ENCODE measurements at regions not wholly inside any gene's neighbourhood (a gene's known extent, or its start where the extent isn't known, plus 50 kb on each side); places are given as distances from the start of the nearest gene placed in this dataset.

GRCh38 chr7:41592794-41593193 lies 110.1 kb downstream of the INHBA start:
- H3K27me3 Mint-ChIP-seq (ENCODE audit: insufficient read depth, low read depth), result no peaks in the 10 kb centered on the region
- TF ChIP-seq CTCF (IDR thresholded peaks at IDR 0.05), result no peak
- TF ChIP-seq EZH2 (IDR thresholded peaks at IDR 0.05), result no peak
- TF ChIP-seq EZH2phosphoT487 (IDR thresholded peaks at IDR 0.05), result no peak
- peaks cover 6% of the 10 kb centered on the region for H3K9me3 Mint-ChIP-seq
- Histone ChIP-seq H3K4me2 (no peak overlapping the region), H3K4me3 (no peak overlapping the region), H3K79me2 (ENCODE audit: low read depth) (no peaks in the 10 kb centered on the region), H2AFZ (replicated peaks) (no peak overlapping the region), H3K27me3 (no peaks in the 10 kb centered on the region), H3K9ac (no peak overlapping the region), H3K9me3 (ENCODE audit: low read depth) (no peaks in the 10 kb centered on the region), H3K4me1 (no peaks in the 10 kb centered on the region), H4K20me1 (ENCODE audit: low read depth) (no peaks in the 10 kb centered on the region), H3F3A (ENCODE audit: low read depth) (no peaks in the 10 kb centered on the region), H3K36me3 (no peaks in the 10 kb centered on the region), H3K27ac (no peak overlapping the region)
- H3K36me3 Mint-ChIP-seq, result no peaks in the 10 kb centered on the region
- H3K4me1 Mint-ChIP-seq, result no peaks in the 10 kb centered on the region
- H3K27ac Mint-ChIP-seq, result no peak overlapping the region
- no peak for DNase-seq (ENCODE audit: low spot score)
- H3K4me3 Mint-ChIP-seq, result no peak overlapping the region

- no peak overlapping the region for H3K27ac Mint-ChIP-seq
- Histone ChIP-seq H3K4me3 (no peak overlapping the region), H3K36me3 (no peaks in the 10 kb centered on the region), H4K20me1 (ENCODE audit: low read depth) (no peaks in the 10 kb centered on the region), H3K27ac (no peak overlapping the region), H3K4me2 (no peak overlapping the region), H3K27me3 (no peaks in the 10 kb centered on the region), H2AFZ (replicated peaks) (no peak overlapping the region), H3K9me3 (ENCODE audit: low read depth) (no peaks in the 10 kb centered on the region), H3F3A (ENCODE audit: low read depth) (no peaks in the 10 kb centered on the region), H3K79me2 (ENCODE audit: low read depth) (no peaks in the 10 kb centered on the region), H3K4me1 (no peaks in the 10 kb centered on the region), H3K9ac (no peak overlapping the region)
- TF ChIP-seq CTCF (IDR thresholded peaks at IDR 0.05), result no peak
- TF ChIP-seq EZH2phosphoT487 (IDR thresholded peaks at IDR 0.05), result no peak
- TF ChIP-seq EZH2 (IDR thresholded peaks at IDR 0.05), result no peak
- no peak overlapping the region for H3K4me3 Mint-ChIP-seq
- no peaks in the 10 kb centered on the region for H3K4me1 Mint-ChIP-seq
- peaks cover 6% of the 10 kb centered on the region for H3K9me3 Mint-ChIP-seq
- no peaks in the 10 kb centered on the region for H3K27me3 Mint-ChIP-seq (ENCODE audit: insufficient read depth, low read depth)
- no peak for DNase-seq (ENCODE audit: low spot score)
- no peaks in the 10 kb centered on the region for H3K36me3 Mint-ChIP-seq
These were observed 110.7 kb downstream of the INHBA start for GRCh38 chr7:41592236-41592635.

GRCh38 chr7:41590986-41591385 lies 111.9 kb downstream of the INHBA start:
- no peaks in the 10 kb centered on the region for H3K9me3 Mint-ChIP-seq

More at GRCh38 chr7:41590986-41591385, 111.9 kb downstream of the INHBA start:
- no peaks in the 10 kb centered on the region for H3K27me3 ChIP-seq
- H3K79me2 ChIP-seq (ENCODE audit: low read depth), result no peaks in the 10 kb centered on the region
- Mint-ChIP-seq H3K36me3 (no peaks in the 10 kb centered on the region), H3K27me3 (ENCODE audit: insufficient read depth, low read depth) (no peaks in the 10 kb centered on the region), H3K4me1 (no peaks in the 10 kb centered on the region), H3K4me3 (no peak overlapping the region), H3K27ac (no peak overlapping the region)
- TF ChIP-seq EZH2 (IDR thresholded peaks at IDR 0.05) (no peak), EZH2phosphoT487 (IDR thresholded peaks at IDR 0.05) (no peak), CTCF (IDR thresholded peaks at IDR 0.05) (no peak)
- H2AFZ ChIP-seq (replicated peaks), result no peak overlapping the region
- no peaks in the 10 kb centered on the region for H3F3A ChIP-seq (ENCODE audit: low read depth)
- H4K20me1 ChIP-seq (ENCODE audit: low read depth), result no peaks in the 10 kb centered on the region
- H3K9me3 ChIP-seq (ENCODE audit: low read depth), result no peaks in the 10 kb centered on the region
- no peaks in the 10 kb centered on the region for H3K4me1 ChIP-seq
- no peaks in the 10 kb centered on the region for H3K36me3 ChIP-seq
- H3K27ac ChIP-seq, result no peak overlapping the region
- H3K9ac ChIP-seq, result no peak overlapping the region
- H3K4me3 ChIP-seq, result no peak overlapping the region
- no peak overlapping the region for H3K4me2 ChIP-seq
- DNase-seq (ENCODE audit: low spot score), result no peak

Measured in neural progenitor cell (in vitro differentiated cells).